ENCODE measurements at regions not wholly inside any gene's neighbourhood (a gene's known extent, or its start where the extent isn't known, plus 50 kb on each side); places are given as distances from the start of the nearest gene placed in this dataset.

GRCh38 chr11:104655066-104655465 lies 243.2 kb downstream of the CASP12 start:
- DNase-seq (ENCODE audit: low read depth), result no peak

GRCh38 chr11:104654181-104654813 lies 244.0 kb downstream of the CASP12 start:
- no peak for DNase-seq (ENCODE audit: low read depth)

GRCh38 chr11:104653407-104653806 lies 244.9 kb downstream of the CASP12 start:
- DNase-seq (ENCODE audit: low read depth), result peak; percentile 17

- no peak for DNase-seq (ENCODE audit: low read depth)
Measured at GRCh38 chr11:104652996-104653395, 245.3 kb downstream of the CASP12 start.

GRCh38 chr11:104650234-104650633 lies 248.0 kb downstream of the CASP12 start:
- no peak for DNase-seq (ENCODE audit: low read depth)

- no peak for DNase-seq (ENCODE audit: low read depth)
Measured at GRCh38 chr11:104649002-104649401, 249.3 kb downstream of the CASP12 start.

GRCh38 chr11:104645261-104646222 lies 252.7 kb downstream of the CASP12 start:
- no peak for DNase-seq (ENCODE audit: low read depth)

- no peak for DNase-seq (ENCODE audit: low read depth)
Measured at GRCh38 chr11:104637662-104638170, 260.5 kb downstream of the CASP12 start.

- DNase-seq (ENCODE audit: low read depth), result no peak
Measured at GRCh38 chr11:104633226-104633625, 265.0 kb downstream of the CASP12 start.

GRCh38 chr11:104630352-104630751 lies 267.9 kb downstream of the CASP12 start:
- DNase-seq (ENCODE audit: low read depth), result no peak

- no peak for DNase-seq (ENCODE audit: low read depth)
Measured at GRCh38 chr11:104625246-104625645, 273.0 kb downstream of the CASP12 start.

- DNase-seq (ENCODE audit: low read depth), result no peak
Measured at GRCh38 chr11:104624021-104624420, 274.2 kb downstream of the CASP12 start.

GRCh38 chr11:104623518-104623917 lies 274.7 kb downstream of the CASP12 start:
- no peak for DNase-seq (ENCODE audit: low read depth)

- DNase-seq (ENCODE audit: low read depth), result no peak
Measured at GRCh38 chr11:104620991-104621390, 277.3 kb downstream of the CASP12 start.

- no peak for DNase-seq (ENCODE audit: low read depth)
Measured at GRCh38 chr11:104619751-104620150, 278.5 kb downstream of the CASP12 start.

- DNase-seq (ENCODE audit: low read depth), result no peak
Measured at GRCh38 chr11:104618954-104619353, 279.3 kb downstream of the CASP12 start.

- peak; percentile 42 for DNase-seq (ENCODE audit: low read depth)
Measured at GRCh38 chr11:104614961-104615360, 283.3 kb downstream of the CASP12 start.

- no peak for DNase-seq (ENCODE audit: low read depth)
Measured at GRCh38 chr11:104614117-104614680, 284.1 kb downstream of the CASP12 start.

GRCh38 chr11:104610635-104611034 lies 287.6 kb downstream of the CASP12 start:
- DNase-seq (ENCODE audit: low read depth), result no peak

- DNase-seq (ENCODE audit: low read depth), result no peak
Measured at GRCh38 chr11:104609311-104610085, 288.8 kb downstream of the CASP12 start.

- no peak for DNase-seq (ENCODE audit: low read depth)
Measured at GRCh38 chr11:104602643-104603042, 295.6 kb downstream of the CASP12 start.

All from CMK (cell line).